ENCODE measurements at regions not wholly inside any gene's neighbourhood (a gene's known extent, or its start where the extent isn't known, plus 50 kb on each side); places are given as distances from the start of the nearest gene placed in this dataset.

- Histone ChIP-seq H2AFZ (ENCODE audit: low read length) (no peak overlapping the region), H3K9me2 (ENCODE audit: insufficient read depth, low read length) (no peaks in the 10 kb centered on the region), H3K36me3 (ENCODE audit: insufficient read depth, low read length) (no peaks in the 10 kb centered on the region), H3K27ac (ENCODE audit: low read depth, low read length, poor library complexity, severe bottlenecking) (no peak overlapping the region), H4K20me1 (ENCODE audit: insufficient read depth, low read length) (no peaks in the 10 kb centered on the region), H3K79me2 (ENCODE audit: insufficient read depth, low read depth, low read length) (no peaks in the 10 kb centered on the region), H3K4me2 (ENCODE audit: low read length) (no peak overlapping the region), H3K4me1 (ENCODE audit: insufficient read depth, low read length, poor library complexity, severe bottlenecking) (no peaks in the 10 kb centered on the region), H3K4me3 (ENCODE audit: low read depth, low read length, poor library complexity, severe bottlenecking) (no peak overlapping the region), H3K9me3 (ENCODE audit: low read length) (no peaks in the 10 kb centered on the region)
- DNase-seq (ENCODE audit: low spot score) = no peak
- TF ChIP-seq, protein P1, sequence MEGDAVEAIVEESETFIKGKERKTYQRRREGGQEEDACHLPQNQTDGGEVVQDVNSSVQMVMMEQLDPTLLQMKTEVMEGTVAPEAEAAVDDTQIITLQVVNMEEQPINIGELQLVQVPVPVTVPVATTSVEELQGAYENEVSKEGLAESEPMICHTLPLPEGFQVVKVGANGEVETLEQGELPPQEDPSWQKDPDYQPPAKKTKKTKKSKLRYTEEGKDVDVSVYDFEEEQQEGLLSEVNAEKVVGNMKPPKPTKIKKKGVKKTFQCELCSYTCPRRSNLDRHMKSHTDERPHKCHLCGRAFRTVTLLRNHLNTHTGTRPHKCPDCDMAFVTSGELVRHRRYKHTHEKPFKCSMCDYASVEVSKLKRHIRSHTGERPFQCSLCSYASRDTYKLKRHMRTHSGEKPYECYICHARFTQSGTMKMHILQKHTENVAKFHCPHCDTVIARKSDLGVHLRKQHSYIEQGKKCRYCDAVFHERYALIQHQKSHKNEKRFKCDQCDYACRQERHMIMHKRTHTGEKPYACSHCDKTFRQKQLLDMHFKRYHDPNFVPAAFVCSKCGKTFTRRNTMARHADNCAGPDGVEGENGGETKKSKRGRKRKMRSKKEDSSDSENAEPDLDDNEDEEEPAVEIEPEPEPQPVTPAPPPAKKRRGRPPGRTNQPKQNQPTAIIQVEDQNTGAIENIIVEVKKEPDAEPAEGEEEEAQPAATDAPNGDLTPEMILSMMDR (conservative IDR thresholded peaks at IDR 0.05; ENCODE audit: low read length) = no peak
- no peak for TF ChIP-seq EZH2phosphoT487 (IDR thresholded peaks at IDR 0.05; ENCODE audit: borderline replicate concordance, low read depth, low read length)
- ChIA-PET POLR2A (no interaction called here), CTCF (ENCODE audit: unreplicated experiment) (no interaction called here)
- intact Hi-C loops (cut with micrococcal nuclease; ENCODE audit: unreplicated experiment) = loop anchor here (5.0 kb wide), 1 partner anchor 158 kb away; no protein-coding TSS in a partner anchor
- no TSS peak for BruUV-seq (replicated peaks)
These were observed 90.1 kb upstream of the ASB18 start for GRCh38 chr2:236354056-236354940.

DNA sequence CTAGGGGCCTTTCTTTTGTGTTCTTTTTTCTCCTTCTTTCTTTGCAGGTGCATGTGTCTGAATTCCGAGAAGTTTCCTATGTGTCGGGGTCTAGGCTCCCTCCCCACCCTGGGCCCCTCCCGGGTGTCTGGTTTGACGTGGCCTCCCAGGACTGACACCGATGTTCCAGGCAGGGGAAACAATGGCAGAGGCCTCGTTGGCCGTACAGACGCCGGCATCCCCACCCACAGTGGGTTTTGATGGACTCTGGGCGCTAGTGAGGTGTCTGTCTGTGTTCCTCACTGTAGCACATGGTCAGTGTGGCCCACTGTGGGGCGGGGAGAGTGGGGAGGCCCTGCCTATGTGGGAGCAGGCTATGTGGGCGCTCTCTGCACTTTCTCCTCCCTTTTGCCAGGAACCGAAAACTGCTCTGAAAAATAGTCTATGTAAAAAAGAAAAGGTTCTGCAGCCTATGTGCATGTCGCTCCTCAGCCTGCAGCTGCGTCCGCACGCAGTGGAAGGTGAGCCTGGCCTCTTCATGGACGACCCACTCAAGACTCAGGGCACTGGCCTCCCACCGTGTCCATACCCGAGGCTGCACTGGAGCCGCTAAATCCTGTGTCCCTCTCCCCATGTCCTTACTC, 90.9 kb upstream of the ASB18 start:
- CTCF ChIA-PET (ENCODE audit: unreplicated experiment) = no interaction called here

More for the DNA sequence above, 90.9 kb upstream of the ASB18 start:
- Histone ChIP-seq H3K4me3 (ENCODE audit: low read depth, low read length, poor library complexity, severe bottlenecking) (no peak overlapping the region), H4K20me1 (ENCODE audit: insufficient read depth, low read length) (no peaks in the 10 kb centered on the region), H3K9me3 (ENCODE audit: low read length) (no peaks in the 10 kb centered on the region), H3K4me1 (ENCODE audit: insufficient read depth, low read length, poor library complexity, severe bottlenecking) (no peaks in the 10 kb centered on the region), H2AFZ (ENCODE audit: low read length) (no peak overlapping the region), H3K79me2 (ENCODE audit: insufficient read depth, low read depth, low read length) (no peaks in the 10 kb centered on the region), H3K36me3 (ENCODE audit: insufficient read depth, low read length) (no peaks in the 10 kb centered on the region), H3K4me2 (ENCODE audit: low read length) (no peak overlapping the region), H3K9me2 (ENCODE audit: insufficient read depth, low read length) (no peaks in the 10 kb centered on the region), H3K27ac (ENCODE audit: low read depth, low read length, poor library complexity, severe bottlenecking) (no peak overlapping the region)
- intact Hi-C loops (cut with micrococcal nuclease; ENCODE audit: unreplicated experiment) = loop anchor here (5.0 kb wide), 1 partner anchor 157 kb away; no protein-coding TSS in a partner anchor
- POLR2A ChIA-PET = no interaction called here
- DNase-seq (ENCODE audit: low spot score) = no peak
- no peak for TF ChIP-seq EZH2phosphoT487 (IDR thresholded peaks at IDR 0.05; ENCODE audit: borderline replicate concordance, low read depth, low read length)
- TF ChIP-seq, protein P1 (conservative IDR thresholded peaks at IDR 0.05; ENCODE audit: low read length) = no peak
- no TSS peak for BruUV-seq (replicated peaks)

Data from OCI-LY7 (cell line).